ENCODE measurements at regions not wholly inside any gene's neighbourhood (a gene's known extent, or its start where the extent isn't known, plus 50 kb on each side); places are given as distances from the start of the nearest gene placed in this dataset.
"Not testable (repeated sequence)": the region's sequence is repeated elsewhere in the genome, so short reads cannot be mapped to it uniquely, and the experiment has no call there.

GRCh38 chr1:47684964-47685762, 247.3 kb downstream of the FOXD2 start:
- DNase-seq (ENCODE audit: low spot score), result no peak

GRCh38 chr1:47685763-47686066, 247.9 kb downstream of the FOXD2 start:
- DNase-seq (ENCODE audit: low spot score), result no peak

- DNase-seq (ENCODE audit: low spot score), result no peak
Observed at GRCh38 chr1:47686731-47687630, 249.1 kb downstream of the FOXD2 start.

- DNase-seq (ENCODE audit: low spot score), result no peak
Observed at GRCh38 chr1:47687631-47688460, 250.0 kb downstream of the FOXD2 start.

GRCh38 chr1:47688461-47689296, 250.8 kb downstream of the FOXD2 start:
- no peak for DNase-seq (ENCODE audit: low spot score)

- DNase-seq (ENCODE audit: low spot score), result no peak
Observed at GRCh38 chr1:47689894-47690293, 252.1 kb downstream of the FOXD2 start.

- DNase-seq (ENCODE audit: low spot score), result no peak
Observed at GRCh38 chr1:47690341-47691250, 252.8 kb downstream of the FOXD2 start.

GRCh38 chr1:47691293-47691692, 253.4 kb downstream of the FOXD2 start:
- not testable (repeated sequence) for DNase-seq (ENCODE audit: low spot score)

GRCh38 chr1:47692196-47692595, 254.4 kb downstream of the FOXD2 start:
- no peak for DNase-seq (ENCODE audit: low spot score)

- DNase-seq (ENCODE audit: low spot score), result no peak
Observed at GRCh38 chr1:47693115-47693514, 255.3 kb downstream of the FOXD2 start.

GRCh38 chr1:47694011-47694890, 256.4 kb downstream of the FOXD2 start:
- DNase-seq (ENCODE audit: low spot score), result no peak

GRCh38 chr1:47696404-47696736, 258.5 kb downstream of the FOXD2 start:
- no peak for DNase-seq (ENCODE audit: low spot score)

GRCh38 chr1:47696737-47697441, 259.0 kb downstream of the FOXD2 start:
- no peak for DNase-seq (ENCODE audit: low spot score)

GRCh38 chr1:47697616-47698335, 259.9 kb downstream of the FOXD2 start:
- DNase-seq (ENCODE audit: low spot score), result no peak

- DNase-seq (ENCODE audit: low spot score), result no peak
Observed at GRCh38 chr1:47699492-47700235, 261.8 kb downstream of the FOXD2 start.

GRCh38 chr1:47701283-47701682, 263.4 kb downstream of the FOXD2 start:
- DNase-seq (ENCODE audit: low spot score), result no peak

GRCh38 chr1:47701741-47702515, 264.1 kb downstream of the FOXD2 start:
- DNase-seq (ENCODE audit: low spot score), result no peak

Measured in D341Med (cell line).